Thyroid gland (tissue), 4 donors: ENCODE measurements at regions not wholly inside any gene's neighbourhood (a gene's known extent, or its start where the extent isn't known, plus 50 kb on each side); places are given as distances from the start of the nearest gene placed in this dataset.

Source experiments
- DNase-seq, 2 donors: peaks; one replicate each; pipeline ENCODE4 v3.0.0-alpha.2; 2019
- H3K27ac ChIP-seq, 3 donors: fragments of 200-600 bp; sonication (generic); 1 replicate in 2 of 3; 2 replicates in 1 of 3; pipeline ENCODE4 v1.5.1; 2016 to 2019; ENCODE audit warnings: mild to moderate bottlenecking in 1 of 3, moderate library complexity in 1 of 3
- H3K27me3 ChIP-seq: fragments of 200-600 bp; sonication (generic); one replicate; pipeline ENCODE4 v1.5.1; 2019
- H3K36me3 ChIP-seq, 2 donors: fragments of 200-600 bp; sonication (generic); one replicate each; pipeline ENCODE4 v1.5.1; 2016 to 2019
- H3K4me1 ChIP-seq, 2 donors: fragments of 200-600 bp; sonication (generic); one replicate each; pipeline ENCODE4 v1.5.1; 2017 to 2019
- H3K4me3 ChIP-seq, 3 donors: fragments of 200-600 bp; sonication (generic); replicated peaks in 1 of 3; 1 replicate in 2 of 3; 2 replicates in 1 of 3; pipeline ENCODE4 v1.5.1; 2016; ENCODE audit warnings: mild to moderate bottlenecking in 1 of 3
- H3K9me3 ChIP-seq: fragments of 200-600 bp; sonication (generic); one replicate; pipeline ENCODE4 v1.5.1; 2017
- POLR2A ChIP-seq, 2 donors: fragments of 450-650 bp; IDR thresholded peaks; one replicate each; pipeline ENCODE4 v1.6.1; 2017; ENCODE audit warnings: antibody characterized with exemption in 2 of 2, mild to moderate bottlenecking in 2 of 2, moderate library complexity in 1 of 2
- WGBS, 2 donors: methylation state at CpG; one replicate each; pipeline ENCODE4 v1.1.5; 2017; 5-methylcytosine and 5-hydroxymethylcytosine counted together
- intact Hi-C: fragments of 100-400 bp; cut with DNase I; formaldehyde crosslinking; loops from one replicate; pipeline ENCODE4 v1.15.1; 2023
- TF ChIP-seq, protein P1 (sequence below), 6 experiments: fragments of 200-600 bp in 3 of 6; fragments of 450-650 bp in 3 of 6; sonication (generic) in 3 of 6; IDR thresholded peaks; one replicate each; pipeline ENCODE4 v1.5.1; 2016 to 2019; ENCODE audit warnings: antibody characterized with exemption in 6 of 6, mild to moderate bottlenecking in 2 of 6, inconsistent platforms in 1 of 6, moderate library complexity in 1 of 6

DNA sequence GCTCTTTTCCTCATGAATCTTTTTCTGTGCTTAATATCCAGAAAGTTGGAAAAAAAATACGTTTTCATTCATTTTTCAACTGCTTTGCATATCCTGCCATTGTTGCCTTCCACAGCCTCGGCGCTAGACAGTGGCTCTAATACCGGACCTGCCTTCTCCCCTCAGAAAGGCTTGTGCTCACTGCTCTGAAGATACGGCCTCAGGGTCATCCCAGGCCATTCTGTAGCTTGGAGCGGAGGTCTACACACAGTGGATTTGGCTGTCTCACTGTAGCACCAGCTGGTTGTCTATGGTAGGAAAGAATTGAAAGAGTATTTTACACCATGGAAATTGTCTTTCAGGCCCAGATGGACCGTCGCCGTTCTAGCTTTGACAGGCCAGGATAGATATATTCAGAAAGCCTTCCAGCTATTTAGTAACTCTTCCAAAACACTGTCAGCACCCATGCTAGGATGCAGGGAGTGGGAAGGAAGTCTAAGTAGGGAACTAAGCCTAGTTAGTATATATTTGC, 242.0 kb downstream of the TMEM182 start:
- H3K27me3 ChIP-seq: no peaks in the 10 kb centered on the region
- H3K4me3 ChIP-seq: no peak overlapping the region
- intact Hi-C loops: no loop called here
- no peaks in the 10 kb centered on the region for H3K4me1 ChIP-seq
- TF ChIP-seq, protein P1, sequence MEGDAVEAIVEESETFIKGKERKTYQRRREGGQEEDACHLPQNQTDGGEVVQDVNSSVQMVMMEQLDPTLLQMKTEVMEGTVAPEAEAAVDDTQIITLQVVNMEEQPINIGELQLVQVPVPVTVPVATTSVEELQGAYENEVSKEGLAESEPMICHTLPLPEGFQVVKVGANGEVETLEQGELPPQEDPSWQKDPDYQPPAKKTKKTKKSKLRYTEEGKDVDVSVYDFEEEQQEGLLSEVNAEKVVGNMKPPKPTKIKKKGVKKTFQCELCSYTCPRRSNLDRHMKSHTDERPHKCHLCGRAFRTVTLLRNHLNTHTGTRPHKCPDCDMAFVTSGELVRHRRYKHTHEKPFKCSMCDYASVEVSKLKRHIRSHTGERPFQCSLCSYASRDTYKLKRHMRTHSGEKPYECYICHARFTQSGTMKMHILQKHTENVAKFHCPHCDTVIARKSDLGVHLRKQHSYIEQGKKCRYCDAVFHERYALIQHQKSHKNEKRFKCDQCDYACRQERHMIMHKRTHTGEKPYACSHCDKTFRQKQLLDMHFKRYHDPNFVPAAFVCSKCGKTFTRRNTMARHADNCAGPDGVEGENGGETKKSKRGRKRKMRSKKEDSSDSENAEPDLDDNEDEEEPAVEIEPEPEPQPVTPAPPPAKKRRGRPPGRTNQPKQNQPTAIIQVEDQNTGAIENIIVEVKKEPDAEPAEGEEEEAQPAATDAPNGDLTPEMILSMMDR (IDR thresholded peaks at IDR 0.05): no peak
- no peak for TF ChIP-seq POLR2A (IDR thresholded peaks at IDR 0.05)
- no peak for DNase-seq
- H3K9me3 ChIP-seq: no peaks in the 10 kb centered on the region
- WGBS, 2 donors: 90% methylated on average over 8 to 9 of the region's 9 CpGs
- H3K36me3 ChIP-seq: no peaks in the 10 kb centered on the region
- no peak overlapping the region for H3K27ac ChIP-seq

DNA sequence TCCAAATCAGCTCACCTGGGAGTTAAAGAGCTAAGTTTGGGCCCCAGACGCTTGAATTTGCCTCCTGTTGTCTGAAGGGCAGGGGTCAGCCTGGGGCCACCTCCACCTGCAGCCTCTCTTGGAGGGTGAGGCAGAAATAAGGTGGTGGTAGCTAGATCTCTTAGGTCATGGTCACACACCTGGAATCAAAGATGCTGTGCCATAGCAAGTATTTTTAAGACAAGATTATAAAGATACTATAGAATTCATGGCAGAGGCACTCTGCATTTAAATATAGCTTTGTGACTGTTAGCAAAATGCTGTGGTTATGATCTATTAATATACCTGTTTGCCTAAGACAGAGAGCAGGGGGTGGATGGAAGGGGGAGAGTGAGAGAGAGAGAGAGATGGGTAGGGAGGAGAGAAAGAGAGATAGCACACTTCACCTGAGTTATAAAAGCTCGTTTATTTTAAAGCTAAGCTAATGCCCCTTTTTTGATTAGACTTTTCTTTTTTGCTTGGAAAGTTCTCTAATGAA, 242.7 kb downstream of the TMEM182 start:
- WGBS, 2 donors: 55 to 62% methylated on average over 2 of the region's 2 CpGs

DNA sequence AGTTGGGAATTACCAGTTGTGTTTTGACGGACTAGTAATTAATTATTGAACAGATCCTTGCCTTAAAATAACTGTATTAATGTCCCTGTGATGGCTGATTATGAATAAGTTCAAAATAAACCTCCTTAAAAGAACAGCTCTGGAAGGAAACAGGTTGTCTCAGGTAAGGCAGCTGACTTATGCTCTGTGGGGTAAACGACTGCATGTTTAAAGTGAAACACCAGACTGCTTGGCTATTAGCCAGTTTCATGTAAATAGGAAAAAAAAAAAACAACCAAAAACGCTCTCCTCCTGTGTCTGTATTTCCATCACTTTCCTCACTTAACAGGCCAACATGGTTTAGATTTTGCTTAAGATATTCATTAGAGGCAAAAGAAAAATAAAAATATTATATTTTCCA, 243.6 kb downstream of the TMEM182 start:
- Histone ChIP-seq H3K27ac (no peak overlapping the region), H3K27me3 (no peaks in the 10 kb centered on the region), H3K9me3 (no peaks in the 10 kb centered on the region), H3K36me3 (no peaks in the 10 kb centered on the region), H3K4me1 (no peaks in the 10 kb centered on the region), H3K4me3 (no peak overlapping the region)
- TF ChIP-seq, protein P1 (IDR thresholded peaks at IDR 0.05): no peak
- TF ChIP-seq POLR2A (IDR thresholded peaks at IDR 0.05): no peak
- 51 to 57% methylated on average over 3 of the region's 3 CpGs for WGBS, 2 donors
- DNase-seq: no peak
- intact Hi-C loops: no loop called here

More for the DNA sequence above, 242.7 kb downstream of the TMEM182 start:
- H3K36me3 ChIP-seq: no peaks in the 10 kb centered on the region
- no peaks in the 10 kb centered on the region for H3K9me3 ChIP-seq
- no peak for TF ChIP-seq POLR2A (IDR thresholded peaks at IDR 0.05)
- TF ChIP-seq, protein P1 (IDR thresholded peaks at IDR 0.05): no peak
- no peak overlapping the region for H3K27ac ChIP-seq
- H3K4me3 ChIP-seq: no peak overlapping the region
- no peaks in the 10 kb centered on the region for H3K27me3 ChIP-seq
- H3K4me1 ChIP-seq: no peaks in the 10 kb centered on the region
- no peak for DNase-seq
- intact Hi-C loops: no loop called here

DNA sequence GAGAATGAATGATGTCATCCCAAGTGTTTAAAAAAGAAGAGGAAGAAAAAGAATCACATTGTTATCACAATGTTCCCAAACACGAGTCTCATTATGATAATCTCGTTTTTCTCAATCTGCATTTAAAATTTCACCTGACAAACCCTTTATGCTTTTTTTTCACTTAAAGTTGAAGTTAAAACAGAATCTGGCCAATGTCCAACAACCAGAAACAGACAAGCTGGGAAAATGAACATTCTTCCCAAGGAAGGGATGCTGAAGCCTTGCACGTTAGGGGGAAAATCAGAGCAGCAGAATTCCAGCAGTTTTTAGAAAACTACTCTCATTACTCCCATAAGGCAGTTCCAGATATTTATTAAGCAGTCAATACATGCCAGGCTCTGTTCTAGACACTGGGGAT, 245.3 kb downstream of the TMEM182 start:
- TF ChIP-seq POLR2A (IDR thresholded peaks at IDR 0.05): no peak
- TF ChIP-seq, protein P1 (IDR thresholded peaks at IDR 0.05): no peak
- intact Hi-C loops: no loop called here
- no peaks in the 10 kb centered on the region for H3K9me3 ChIP-seq
- WGBS, 2 donors: 83% methylated on average over 3 of the region's 3 CpGs
- H3K36me3 ChIP-seq: no peaks in the 10 kb centered on the region
- no peaks in the 10 kb centered on the region for H3K4me1 ChIP-seq
- no peak overlapping the region for H3K27ac ChIP-seq
- no peaks in the 10 kb centered on the region for H3K27me3 ChIP-seq
- H3K4me3 ChIP-seq: no peak overlapping the region
- no peak for DNase-seq

DNA sequence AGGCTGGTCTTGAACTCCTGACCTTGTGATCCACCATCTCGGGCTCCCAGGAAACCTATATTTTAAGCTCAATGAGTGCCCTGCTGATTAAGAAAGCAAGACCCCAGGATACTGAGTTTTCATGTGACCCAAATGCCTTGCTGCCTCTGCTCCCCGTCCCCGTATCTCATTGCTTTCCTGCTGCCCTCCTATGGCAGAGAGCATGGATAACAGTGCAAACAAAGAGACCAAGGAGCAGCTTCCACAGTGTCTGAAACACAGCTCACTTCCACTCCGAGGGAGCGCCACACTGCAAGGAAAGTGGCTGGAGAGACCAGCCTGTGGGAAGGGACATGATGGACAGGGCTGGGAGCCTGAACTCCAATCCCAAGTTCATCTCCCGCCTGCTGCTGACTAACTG, 246.8 kb downstream of the TMEM182 start:
- no peak for DNase-seq
- H3K9me3 ChIP-seq: no peaks in the 10 kb centered on the region
- TF ChIP-seq, protein P1 (IDR thresholded peaks at IDR 0.05): no peak
- no peak for TF ChIP-seq POLR2A (IDR thresholded peaks at IDR 0.05)
- H3K4me1 ChIP-seq: no peaks in the 10 kb centered on the region
- H3K27ac ChIP-seq: no peak overlapping the region
- no peak overlapping the region for H3K4me3 ChIP-seq
- no peaks in the 10 kb centered on the region for H3K27me3 ChIP-seq
- intact Hi-C loops: no loop called here
- WGBS, 2 donors: 46 to 48% methylated on average over 6 of the region's 6 CpGs
- no peaks in the 10 kb centered on the region for H3K36me3 ChIP-seq
